GF-D8 (cell line): ENCODE measurements at regions not wholly inside any gene's neighbourhood (a gene's known extent, or its start where the extent isn't known, plus 50 kb on each side); places are given as distances from the start of the nearest gene placed in this dataset.

Source experiments
- DNase-seq: peaks from one replicate; lab custom pipeline; 2025; lab: John Stamatoyannopoulos, UW

DNA sequence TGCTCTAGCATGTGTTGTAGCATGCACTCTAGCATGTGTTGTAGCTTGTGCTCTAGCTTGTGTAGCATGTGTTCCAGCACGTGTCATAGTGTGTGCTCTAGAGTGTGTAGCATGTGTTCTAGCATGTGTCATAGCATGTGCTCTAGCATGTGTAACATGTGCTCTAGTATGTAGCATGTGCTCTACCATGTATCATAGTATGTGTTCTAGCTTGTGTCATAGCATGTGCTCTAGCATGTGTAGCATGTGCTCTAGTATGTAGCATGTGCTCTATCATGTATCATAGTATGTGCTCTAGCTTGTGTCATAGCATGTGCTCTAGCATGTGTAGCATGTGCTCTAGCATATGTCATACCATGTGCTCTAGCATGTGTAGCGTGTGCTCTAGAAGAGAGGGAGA, 255.3 kb downstream of the ICE1 start:
- DNase-seq = no peak

DNA sequence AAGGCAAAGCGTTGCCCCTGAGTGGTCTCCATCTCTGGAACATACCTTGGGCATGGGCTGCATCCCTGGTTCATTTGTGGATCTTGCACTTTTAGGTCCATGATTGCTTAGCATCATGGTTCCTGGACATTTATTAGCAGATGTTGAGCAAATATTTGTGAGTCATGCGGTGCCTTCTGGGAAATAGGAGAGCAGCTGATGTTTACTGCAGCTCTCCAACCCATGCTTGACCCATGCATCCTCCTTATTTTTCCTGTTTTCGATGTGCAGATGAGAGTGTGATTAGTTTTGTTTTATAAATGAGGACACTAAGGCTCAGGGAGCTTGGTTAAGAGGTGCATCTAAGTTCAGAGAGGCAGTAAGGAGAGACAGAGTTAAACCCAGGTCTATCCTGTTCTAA, 253.7 kb downstream of the ICE1 start:
- no peak for DNase-seq

DNA sequence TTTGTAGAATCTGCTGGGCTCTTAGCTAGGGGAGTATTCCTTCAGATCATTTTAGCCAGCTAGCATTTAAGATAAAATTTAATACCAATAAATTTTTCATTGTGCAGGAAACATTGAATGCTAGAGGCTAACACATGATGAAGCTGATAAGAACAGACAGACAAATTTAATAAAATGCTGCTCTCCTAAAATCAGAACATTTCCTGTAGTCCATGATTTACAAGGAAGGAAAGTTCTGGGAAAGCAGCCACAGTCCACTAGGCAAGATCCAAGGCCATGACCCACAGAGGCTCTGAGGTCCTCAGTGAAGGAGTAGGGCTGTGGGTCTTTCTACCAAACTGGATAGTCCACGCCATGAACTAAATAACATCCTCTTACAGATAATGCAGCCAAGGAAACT, 253.0 kb downstream of the ICE1 start:
- no peak for DNase-seq

DNA sequence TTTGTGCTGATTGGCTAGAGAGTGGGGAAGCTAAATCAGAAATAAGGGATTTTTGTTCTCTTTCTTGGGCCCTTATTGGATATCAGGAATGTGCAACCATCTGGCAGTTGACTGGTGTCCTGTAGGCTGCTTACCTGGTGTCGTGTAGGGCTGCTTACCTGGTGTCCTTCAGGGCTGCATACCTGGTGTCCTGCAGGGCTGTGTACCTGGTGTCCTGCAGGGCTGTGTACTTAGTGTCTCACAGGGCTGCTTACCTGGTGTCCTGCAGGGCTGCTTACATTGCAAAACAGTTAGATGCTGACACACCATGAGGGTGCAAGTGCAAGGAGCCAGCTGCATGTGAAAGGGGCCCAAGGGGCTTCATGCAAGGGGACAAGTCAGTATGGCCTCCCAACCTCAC, 249.3 kb downstream of the ICE1 start:
- no peak for DNase-seq

DNA sequence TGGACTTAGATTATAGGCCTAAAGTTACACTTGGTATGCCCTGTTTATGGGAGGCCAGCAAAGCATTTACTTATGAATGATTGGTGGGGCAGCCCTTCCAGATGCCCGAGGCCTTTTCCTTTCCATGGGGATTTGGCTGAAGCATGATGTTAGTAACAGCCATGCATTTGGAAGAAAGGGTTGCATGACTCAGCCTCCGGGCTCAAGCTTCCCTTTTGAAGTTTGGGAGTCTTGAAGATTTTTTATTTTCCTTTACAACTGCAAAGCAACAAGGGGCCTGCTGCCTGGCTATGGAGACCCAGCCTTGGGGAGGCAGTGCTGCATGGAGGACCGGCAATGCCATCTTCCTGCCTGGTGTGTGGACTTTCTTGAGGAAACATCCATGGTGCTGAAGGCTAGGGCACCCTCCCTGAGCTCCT, 244.7 kb downstream of the ICE1 start:
- no peak for DNase-seq

DNA sequence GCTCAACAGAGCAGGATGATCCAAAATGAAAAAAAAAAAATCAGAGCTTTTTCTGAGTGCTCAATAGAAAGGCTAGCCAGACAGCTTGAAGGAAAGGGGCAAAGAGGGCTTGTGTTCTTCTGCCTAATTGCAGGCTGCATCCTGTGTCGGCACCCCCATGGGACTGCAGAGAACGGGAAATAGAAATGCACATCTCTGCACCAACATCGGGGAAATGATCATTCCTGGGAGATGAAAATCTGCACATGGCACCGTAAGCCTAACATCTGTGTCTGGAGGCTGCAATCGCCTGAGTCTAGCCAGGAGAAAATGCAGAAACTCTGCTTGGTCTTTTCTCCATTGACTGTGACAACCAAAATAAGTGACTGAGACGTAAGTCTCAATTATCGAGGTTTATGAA, 243.9 kb downstream of the ICE1 start:
- no peak for DNase-seq

DNA sequence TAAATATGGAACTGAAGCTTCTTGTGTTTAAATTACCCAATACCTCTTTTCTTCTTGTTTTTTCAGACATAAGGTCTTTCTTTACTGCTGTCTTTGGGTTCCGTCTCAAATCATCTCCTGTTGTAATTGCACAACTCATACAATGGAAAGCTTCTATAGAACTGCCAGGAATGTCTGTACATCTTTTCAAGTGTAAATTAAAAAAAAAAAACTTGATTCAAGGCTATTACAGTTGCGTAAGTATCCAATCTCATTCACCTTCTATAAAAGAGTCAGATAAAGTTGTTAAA, 243.5 kb downstream of the ICE1 start:
- no peak for DNase-seq

DNA sequence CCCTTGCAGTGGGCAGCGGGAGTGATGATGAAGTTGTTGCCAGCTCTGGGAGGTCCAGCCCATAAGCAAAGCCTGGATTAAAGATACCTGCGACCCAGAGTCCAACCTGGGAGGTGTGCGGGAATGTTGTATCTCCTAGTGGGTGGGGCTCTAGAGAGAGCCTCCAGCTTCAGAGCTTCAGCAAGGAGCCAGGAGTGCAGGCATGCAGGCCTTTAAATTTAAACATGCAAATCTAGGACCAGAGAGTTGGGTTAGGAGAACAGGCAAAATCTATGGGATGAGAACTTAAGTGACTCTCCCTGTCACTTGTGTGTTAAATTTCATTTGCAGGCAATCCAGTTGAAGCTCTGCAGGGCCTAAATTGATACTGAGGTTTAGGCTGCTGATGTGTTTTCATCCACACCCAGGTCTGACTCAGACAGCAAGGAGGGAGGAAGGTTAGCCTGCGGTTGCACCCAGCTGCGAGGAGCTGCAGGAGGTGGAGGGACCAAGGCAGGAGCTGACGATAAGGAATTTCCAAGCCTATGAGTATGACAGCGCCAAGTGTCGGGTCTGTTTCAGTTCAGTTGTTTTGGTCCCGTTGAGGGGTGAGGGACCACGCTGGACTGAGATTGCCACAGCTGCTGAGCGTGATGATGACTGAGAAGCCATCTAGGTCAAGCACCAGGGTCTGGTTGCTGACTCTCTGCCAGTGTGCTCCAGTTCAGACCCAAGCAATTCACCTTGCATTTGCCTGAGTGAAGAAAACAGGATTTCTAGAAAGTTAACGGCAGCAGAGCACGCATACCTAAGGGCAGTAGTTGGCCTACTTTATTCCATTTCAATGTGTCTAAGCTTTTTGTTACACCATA, 243.0 kb downstream of the ICE1 start:
- no peak for DNase-seq

DNA sequence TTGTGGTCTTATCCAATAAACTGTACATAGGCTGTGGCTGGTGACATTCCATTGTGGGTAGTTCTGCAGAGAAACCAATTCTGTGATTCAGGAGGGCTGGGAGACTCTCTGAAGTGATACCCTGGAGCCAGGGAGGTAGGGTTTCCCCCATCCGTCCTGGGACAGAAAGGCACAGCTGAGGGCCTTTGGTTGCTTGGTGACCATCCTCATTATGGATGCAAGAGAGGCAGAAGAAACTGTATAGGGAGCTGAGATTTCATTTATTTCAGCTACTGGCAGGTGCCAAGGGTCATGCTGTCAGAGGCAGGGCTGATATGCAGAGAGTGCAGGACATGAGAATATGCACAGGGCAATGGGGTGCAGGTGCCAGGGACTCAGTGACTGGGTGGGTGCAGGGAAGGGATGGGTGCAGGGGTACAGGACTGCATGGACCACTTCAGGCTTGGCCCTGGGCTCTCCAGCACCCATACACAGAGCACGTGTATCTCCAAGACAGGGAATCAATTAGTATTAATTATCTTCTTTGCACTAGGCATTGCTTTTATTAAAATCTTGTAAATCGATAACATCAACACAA, 236.5 kb downstream of the ICE1 start:
- no peak for DNase-seq

DNA sequence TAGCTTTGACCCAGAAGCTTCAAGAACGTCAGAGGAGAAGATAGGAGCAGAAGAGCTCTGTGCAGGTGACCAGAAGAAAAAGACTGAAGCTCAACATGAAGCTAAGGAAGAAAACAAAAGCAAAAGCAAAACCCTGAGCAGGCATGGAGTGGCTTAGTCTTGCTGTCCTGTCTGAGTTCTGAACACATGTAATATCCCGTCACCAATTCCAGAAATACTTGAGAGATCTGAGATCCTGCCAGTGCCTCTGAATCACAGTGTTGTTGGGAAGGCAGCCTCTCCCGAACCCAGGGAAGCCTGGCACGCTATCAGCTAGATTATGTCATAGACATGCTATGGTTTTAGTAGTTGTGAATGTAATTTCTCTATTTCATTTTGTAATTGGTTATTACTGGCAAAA, 235.7 kb downstream of the ICE1 start:
- no peak for DNase-seq

DNA sequence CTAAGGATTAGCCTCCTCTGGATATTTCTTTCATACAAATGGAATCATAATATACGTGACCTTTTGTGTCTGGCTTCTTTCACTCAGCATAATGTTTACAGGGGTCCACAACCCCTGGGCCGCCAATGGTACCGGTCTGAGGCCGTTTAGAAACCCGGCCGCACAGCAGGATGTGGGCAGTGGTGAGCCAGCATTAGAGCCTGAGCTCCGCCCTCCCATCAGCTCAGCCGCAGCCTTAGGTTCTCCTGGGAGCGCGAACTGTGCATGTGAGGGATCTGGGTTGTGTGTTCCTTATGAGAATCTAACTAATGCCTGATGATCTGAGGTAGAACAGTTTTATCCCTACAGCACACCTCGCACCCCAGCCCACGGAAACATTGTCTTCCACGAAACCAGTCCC, 229.7 kb downstream of the ICE1 start:
- DNase-seq = no peak

DNA sequence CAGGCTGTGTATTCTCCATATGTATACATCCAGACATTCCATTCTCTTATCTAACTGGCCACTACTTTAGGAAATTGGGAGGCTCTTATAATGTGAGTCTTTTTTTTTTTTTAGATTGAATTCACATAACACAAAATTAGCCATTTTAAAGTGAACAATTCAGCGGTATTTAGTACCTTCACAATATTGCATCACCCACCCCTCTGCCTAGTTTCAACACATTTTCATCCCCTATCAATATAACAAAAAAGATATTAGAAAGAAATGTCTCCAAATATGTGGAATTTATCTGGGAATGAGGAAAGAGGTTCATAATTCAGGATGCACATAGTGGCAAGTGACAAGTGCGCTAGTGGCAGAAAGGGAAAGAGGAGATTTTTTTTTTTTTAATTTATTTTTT, 228.5 kb downstream of the ICE1 start:
- no peak for DNase-seq

DNA sequence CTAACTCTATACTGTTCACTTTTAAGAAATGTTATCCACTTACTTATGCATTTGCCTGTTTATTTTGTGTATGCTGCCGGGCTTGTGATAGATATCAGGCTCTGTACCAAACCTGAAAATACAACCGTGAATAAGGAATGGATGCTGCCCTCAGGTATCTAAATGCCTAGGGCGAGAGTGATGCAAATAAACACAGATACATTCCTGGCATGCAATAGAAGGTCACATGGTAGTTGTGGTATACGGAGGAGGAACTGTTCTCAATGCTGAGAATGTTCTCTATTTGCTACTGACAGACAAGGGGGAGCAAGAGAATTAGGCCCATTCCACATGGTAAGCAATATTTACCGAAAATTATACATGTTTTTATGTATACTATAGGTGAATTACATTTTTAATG, 227.8 kb downstream of the ICE1 start:
- DNase-seq = no peak

DNA sequence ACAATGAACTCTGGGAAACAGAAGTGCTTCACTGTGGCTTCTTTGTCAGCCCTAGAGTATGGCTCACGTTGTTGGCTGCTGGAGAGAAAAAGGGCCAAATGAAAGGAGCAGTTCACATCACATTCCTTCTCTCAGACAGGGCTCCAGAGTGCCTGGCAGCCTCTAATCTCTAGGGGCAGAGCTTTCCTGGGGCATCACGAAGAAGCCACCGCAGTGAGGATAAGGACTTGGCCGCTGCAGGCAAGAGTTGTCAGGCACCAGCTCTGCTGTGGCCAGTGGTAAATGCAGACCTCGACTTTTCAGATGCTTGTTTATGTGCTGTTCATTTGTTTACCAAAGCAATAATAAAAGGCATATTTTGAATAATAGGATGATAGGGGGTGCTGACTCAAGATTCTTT, 227.2 kb downstream of the ICE1 start:
- no peak for DNase-seq

DNA sequence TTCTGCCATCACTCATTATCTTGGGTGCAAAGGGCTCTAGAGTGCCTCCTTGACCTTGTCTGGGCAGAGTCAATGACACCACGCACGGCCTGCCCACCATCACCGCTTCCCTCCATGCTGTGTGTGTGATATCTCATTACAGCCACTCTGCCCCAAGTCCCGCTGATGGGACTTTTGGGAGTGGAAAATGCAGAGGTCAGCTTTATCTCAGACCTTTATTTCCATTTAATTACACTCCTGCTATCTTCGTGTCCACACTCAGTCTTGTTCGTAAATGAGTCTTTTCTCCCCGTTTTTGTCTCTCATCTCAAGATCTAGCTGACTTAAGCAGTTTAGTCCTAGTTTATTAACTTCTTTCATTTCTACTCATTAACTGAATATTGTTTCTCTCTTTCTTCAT, 226.2 kb downstream of the ICE1 start:
- DNase-seq = no peak

DNA sequence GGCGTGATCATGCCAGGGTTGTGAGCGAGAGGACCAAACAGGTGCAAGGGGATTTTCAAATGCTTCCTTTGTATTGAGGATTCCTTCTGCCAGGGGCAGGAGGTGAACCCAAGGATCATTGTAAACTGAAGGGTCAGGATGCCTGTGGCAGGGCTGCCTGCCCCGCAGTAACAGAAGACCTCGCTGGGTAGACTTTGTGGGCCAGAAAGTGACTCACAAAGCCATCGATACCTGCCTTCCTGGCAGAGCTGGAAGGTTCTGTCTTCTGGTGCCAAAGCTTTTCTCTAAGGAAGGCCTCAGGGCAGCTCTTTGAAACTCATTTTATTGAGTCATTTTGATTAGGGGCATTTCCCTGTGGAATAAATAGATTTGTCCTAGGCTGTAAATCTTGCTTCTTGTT, 223.4 kb downstream of the ICE1 start:
- no peak for DNase-seq

DNA sequence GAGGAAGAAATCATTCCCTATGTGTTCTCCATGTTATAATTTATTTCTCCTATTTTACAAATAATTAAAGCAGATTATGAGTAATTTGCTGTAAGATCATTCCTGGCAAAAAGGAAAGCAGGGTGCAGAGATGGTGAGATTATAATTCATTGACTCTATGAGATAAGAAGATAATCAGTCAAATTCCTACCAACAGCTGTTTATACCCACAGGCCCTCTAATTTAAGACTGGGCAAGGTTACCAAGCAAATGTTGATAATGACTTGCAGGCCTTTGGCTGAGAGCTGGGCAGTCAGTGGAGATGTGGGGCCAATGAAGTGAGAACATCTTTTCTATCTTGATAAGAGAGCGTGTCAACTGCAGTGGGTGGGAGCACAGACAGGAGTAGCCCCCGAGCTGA, 222.7 kb downstream of the ICE1 start:
- DNase-seq = no peak

DNA sequence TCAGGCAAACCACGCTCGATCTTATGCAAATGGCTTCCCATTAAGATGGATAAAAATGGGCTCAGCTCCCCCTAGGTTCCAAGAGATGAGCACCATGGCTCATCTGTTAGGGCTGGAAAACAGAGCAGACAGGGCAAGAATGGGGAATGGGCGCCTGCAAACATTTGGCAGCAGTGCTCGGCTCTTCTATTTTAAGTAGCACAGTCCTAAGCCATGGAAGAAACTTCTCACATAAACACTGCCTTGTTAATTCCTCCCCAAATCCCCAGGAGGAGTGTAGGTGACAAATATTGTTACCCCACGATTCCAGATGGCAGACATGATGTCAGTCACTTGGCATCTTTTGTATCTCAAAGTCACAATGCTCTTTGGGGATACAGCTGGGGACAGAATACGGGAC, 221.8 kb downstream of the ICE1 start:
- no peak for DNase-seq

DNA sequence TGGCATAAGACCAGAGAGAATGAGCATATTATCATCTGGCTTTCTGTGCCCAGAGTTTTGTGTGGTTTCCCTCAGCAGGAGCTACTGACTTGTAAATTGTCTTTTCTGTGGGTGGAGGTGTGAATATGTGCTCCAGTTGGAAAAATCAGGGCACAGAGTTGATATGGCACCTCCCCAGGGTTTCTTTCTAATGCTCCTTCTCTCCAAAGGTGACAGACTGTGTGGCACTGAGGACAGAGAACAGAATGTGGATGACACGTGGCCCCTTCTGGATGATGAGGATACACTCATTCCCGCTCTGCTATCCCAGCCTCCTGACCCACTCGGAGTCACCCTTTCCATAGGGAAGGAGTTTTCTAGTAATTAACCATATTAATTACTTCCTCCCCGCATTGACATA, 221.0 kb downstream of the ICE1 start:
- no peak for DNase-seq

DNA sequence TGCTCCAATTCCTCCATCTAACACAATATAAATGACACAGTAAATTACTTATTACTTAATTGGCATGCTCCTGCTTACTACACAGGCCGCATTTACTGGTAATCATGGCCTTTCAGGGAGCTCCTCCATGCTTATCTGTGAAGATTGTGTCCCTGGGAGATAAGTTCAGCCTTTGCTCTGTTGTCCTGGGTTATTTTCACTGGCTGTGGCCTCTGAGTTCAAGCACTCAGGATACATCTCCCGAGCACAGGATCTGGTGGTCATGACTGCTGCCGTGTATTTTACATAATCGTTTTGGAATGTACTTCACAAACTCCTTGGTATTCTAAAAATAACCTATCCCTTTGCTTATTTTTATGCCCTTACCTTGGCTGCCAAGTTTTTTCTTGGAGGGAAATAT, 215.7 kb downstream of the ICE1 start:
- no peak for DNase-seq

DNA sequence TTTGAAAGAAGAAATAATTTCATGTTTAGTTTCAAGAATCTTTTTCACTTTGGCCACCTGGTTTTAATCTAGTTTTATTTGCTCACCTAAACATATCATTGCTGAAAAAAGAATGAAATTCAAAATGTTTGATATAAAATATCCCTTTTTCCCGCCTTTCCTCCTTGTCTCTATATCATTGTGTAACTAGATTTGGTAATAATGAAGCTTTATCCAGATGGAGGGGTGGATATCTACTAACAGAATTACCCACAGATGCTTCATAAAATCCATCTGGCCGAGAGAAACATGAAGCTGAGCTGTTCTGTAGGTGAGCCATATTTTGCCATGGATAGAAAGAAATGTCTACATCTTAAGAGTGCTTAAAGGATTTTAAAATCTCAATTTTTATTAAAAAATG, 214.7 kb downstream of the ICE1 start:
- DNase-seq = no peak

DNA sequence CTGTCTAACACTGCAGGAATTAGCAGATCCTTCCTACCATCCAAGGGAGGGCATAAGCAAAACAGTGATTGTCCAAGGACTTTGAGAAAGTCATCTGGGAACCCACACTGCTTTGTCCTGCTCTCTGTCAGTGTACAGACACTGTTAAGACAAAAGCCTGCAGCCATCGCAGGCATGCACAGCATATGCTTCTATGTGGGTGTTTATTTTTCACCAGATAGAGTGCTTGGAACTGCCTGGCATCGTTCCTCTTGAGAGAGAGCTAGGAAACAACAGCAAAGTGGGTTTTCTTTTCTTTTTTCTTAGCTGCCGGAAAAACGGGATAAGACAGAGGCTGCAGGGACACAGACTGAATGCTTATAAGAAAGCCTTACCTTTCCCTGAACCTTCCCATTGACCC, 212.3 kb downstream of the ICE1 start:
- no peak for DNase-seq

DNA sequence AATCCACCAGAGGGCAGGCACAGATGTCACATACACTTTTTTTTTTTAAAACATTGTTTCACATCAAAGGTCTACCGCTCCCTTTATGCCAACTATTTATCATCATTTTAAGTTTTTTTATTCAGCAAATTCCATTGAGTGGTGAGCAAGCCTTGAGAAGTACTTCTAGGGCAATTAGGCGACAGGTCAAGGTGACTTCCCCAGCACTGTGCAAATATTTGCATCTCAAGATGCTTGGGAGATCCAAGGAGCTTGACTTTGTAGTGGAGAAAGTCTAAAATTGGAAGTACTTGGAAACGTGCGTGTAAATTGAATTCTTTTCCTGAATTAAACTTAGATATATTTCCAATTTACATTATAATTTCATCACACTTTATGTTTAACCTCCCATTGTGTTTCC, 211.1 kb downstream of the ICE1 start:
- no peak for DNase-seq

DNA sequence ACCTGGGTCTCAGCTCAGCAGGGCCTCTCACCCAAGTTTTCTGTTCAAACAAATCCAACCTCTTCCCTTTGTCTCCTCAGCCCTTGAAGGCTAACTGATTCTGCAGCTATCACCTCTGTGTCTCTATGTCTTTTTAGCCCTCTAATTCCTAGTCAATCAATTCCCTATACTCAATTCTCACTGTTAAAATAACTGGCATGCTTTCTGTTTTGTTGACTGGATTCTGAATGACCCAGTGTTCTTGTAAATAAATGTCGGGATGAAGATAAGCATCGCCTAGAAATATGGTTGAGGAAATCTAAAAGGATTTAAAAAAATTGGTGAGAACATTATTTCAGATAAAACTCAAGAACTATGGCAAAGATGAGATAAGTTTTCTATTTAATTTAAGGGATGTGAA, 210.2 kb downstream of the ICE1 start:
- DNase-seq = no peak
